ENCODE measurements at regions not wholly inside any gene's neighbourhood (a gene's known extent, or its start where the extent isn't known, plus 50 kb on each side); places are given as distances from the start of the nearest gene placed in this dataset.

- Histone ChIP-seq H3K9me3 (ENCODE audit: control insufficient read depth, low read depth, low read length) (no peaks in the 10 kb centered on the region), H4K20me1 (ENCODE audit: control insufficient read depth, insufficient read depth, insufficient read length) (no peaks in the 10 kb centered on the region), H3K4ac (ENCODE audit: low read depth, low read length) (no peak overlapping the region), H2BK15ac (ENCODE audit: low read depth, low read length) (no peak overlapping the region), H2AFZ (ENCODE audit: low read length) (no peak overlapping the region), H3K56ac (ENCODE audit: insufficient read length, low read depth, low read length) (no peak overlapping the region), H3K23me2 (ENCODE audit: insufficient read length, low read depth, low read length, poor library complexity, severe bottlenecking) (no peaks in the 10 kb centered on the region), H3K79me1 (ENCODE audit: insufficient read depth, low read depth, low read length, poor library complexity, severe bottlenecking) (no peaks in the 10 kb centered on the region), H3K27me3 (ENCODE audit: insufficient read depth, low read length) (no peaks in the 10 kb centered on the region), H3K4me1 (ENCODE audit: insufficient read depth, low read length) (no peaks in the 10 kb centered on the region), H2BK20ac (ENCODE audit: low read depth, low read length, poor library complexity, severe bottlenecking) (no peak overlapping the region), H3K18ac (ENCODE audit: insufficient read length, low read depth, low read length) (no peak overlapping the region), H3K14ac (ENCODE audit: insufficient read depth, low read length) (no peak overlapping the region), H3K4me2 (ENCODE audit: insufficient read depth, insufficient read length, low read length) (no peak overlapping the region), H3K9ac (ENCODE audit: extremely low read depth, insufficient read length, low read length) (no peak overlapping the region), H4K91ac (ENCODE audit: insufficient read length, low read depth, low read length) (no peak overlapping the region), H2BK12ac (ENCODE audit: insufficient read length, low read depth, low read length) (no peak overlapping the region), H4K8ac (replicated peaks; ENCODE audit: insufficient read length, low read depth, low read length) (no peak overlapping the region), H3K23ac (ENCODE audit: insufficient read length, low read depth, low read length) (no peak overlapping the region), H3K27ac (ENCODE audit: insufficient read length, low read depth, low read length) (no peak overlapping the region), H3K79me2 (ENCODE audit: insufficient read depth, low read length) (no peaks in the 10 kb centered on the region), H3T11ph (ENCODE audit: low read length) (no peak overlapping the region), H4K5ac (ENCODE audit: insufficient read length, low read depth, low read length) (no peak overlapping the region), H2AK5ac (ENCODE audit: insufficient read length, low read length) (no peak overlapping the region), H2BK120ac (ENCODE audit: low read depth, low read length, poor library complexity, severe bottlenecking) (no peak overlapping the region), H2BK5ac (ENCODE audit: insufficient read length, low read length) (no peak overlapping the region)
- H3K4me1 Mint-ChIP-seq, result peaks cover 10 to 11% of the 10 kb centered on the region in 2 experiments
- no peak overlapping the region for H3K27ac Mint-ChIP-seq
- H3K9me3 Mint-ChIP-seq, result no peaks in the 10 kb centered on the region
- no peak overlapping the region for H3K4me3 Mint-ChIP-seq
- H3K36me3 Mint-ChIP-seq (ENCODE audit: insufficient read depth in 1 of 3, low read depth in 3 of 3), result no peaks in the 10 kb centered on the region
- peaks cover 13% of the 10 kb centered on the region for H3K27me3 Mint-ChIP-seq (ENCODE audit: low read depth)
- WGBS (ENCODE audit: extremely low coverage, insufficient read length, low lambda C conversion rate), result no CpG with 5 or more reads among the region's 4 CpGs
- TF ChIP-seq, protein P1, sequence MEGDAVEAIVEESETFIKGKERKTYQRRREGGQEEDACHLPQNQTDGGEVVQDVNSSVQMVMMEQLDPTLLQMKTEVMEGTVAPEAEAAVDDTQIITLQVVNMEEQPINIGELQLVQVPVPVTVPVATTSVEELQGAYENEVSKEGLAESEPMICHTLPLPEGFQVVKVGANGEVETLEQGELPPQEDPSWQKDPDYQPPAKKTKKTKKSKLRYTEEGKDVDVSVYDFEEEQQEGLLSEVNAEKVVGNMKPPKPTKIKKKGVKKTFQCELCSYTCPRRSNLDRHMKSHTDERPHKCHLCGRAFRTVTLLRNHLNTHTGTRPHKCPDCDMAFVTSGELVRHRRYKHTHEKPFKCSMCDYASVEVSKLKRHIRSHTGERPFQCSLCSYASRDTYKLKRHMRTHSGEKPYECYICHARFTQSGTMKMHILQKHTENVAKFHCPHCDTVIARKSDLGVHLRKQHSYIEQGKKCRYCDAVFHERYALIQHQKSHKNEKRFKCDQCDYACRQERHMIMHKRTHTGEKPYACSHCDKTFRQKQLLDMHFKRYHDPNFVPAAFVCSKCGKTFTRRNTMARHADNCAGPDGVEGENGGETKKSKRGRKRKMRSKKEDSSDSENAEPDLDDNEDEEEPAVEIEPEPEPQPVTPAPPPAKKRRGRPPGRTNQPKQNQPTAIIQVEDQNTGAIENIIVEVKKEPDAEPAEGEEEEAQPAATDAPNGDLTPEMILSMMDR (conservative IDR thresholded peaks at IDR 0.05), result no peak
- DNase-seq, result no peak
These were observed 143.6 kb upstream of the SYT13 start for GRCh38 chr11:45429719-45430118.

Measured in H9 (cell line).